RWPE1 (cell line): ENCODE measurements at regions not wholly inside any gene's neighbourhood (a gene's known extent, or its start where the extent isn't known, plus 50 kb on each side); places are given as distances from the start of the nearest gene placed in this dataset.
"Not testable (repeated sequence)": the region's sequence is repeated elsewhere in the genome, so short reads cannot be mapped to it uniquely, and the experiment has no call there.

Experiments
- CTCF ChIA-PET: fragments of 350-600 bp; sonication (Branson Sonifier 250); formaldehyde crosslinking; extraction: SDS; loops from one replicate; lab custom pipeline; 2021; lab: Yijun Ruan, JAX
- POLR2A ChIA-PET: fragments of 400-600 bp; formaldehyde crosslinking; extraction: SDS; loops from one replicate; lab custom pipeline; 2020; ENCODE audit warnings: antibody characterized with exemption; ENCODE audit not compliant: low non-redundant PET; lab: Yijun Ruan, JAX
- DNase-seq: peaks from one replicate; pipeline ENCODE4 v3.0.0; 2012; ENCODE audit warnings: low spot score
- H3K27ac ChIP-seq: fragments of 450-650 bp; 2 replicates; pipeline ENCODE4 v1.5.1; 2017
- CTCF ChIP-seq: fragments of 450-650 bp; conservative IDR thresholded peaks from 2 replicates; pipeline ENCODE4 v1.5.1; 2017; ENCODE audit warnings: low read depth, mild to moderate bottlenecking

- DNase-seq, CTCF ChIA-PET, H3K27ac ChIP-seq, POLR2A ChIA-PET: not testable (repeated sequence)
Measured at GRCh38 chr15:24139622-24140021, 452.5 kb upstream of the NDN start.

GRCh38 chr15:24145070-24145469 lies 458.0 kb upstream of the NDN start:
- DNase-seq, POLR2A ChIA-PET, H3K27ac ChIP-seq, CTCF ChIA-PET: not testable (repeated sequence)

- CTCF ChIA-PET = no interaction called here
- DNase-seq = no peak
- POLR2A ChIA-PET = no interaction called here
- no peak for TF ChIP-seq CTCF
- H3K27ac ChIP-seq = no peak overlapping the region
Measured at GRCh38 chr15:24146251-24146650, 459.1 kb upstream of the NDN start.

GRCh38 chr15:24150542-24150941 lies 463.4 kb upstream of the NDN start:
- POLR2A ChIA-PET = no interaction called here
- CTCF ChIA-PET = no interaction called here

GRCh38 chr15:24158306-24158705 lies 471.2 kb upstream of the NDN start:
- H3K27ac ChIP-seq, CTCF ChIA-PET, DNase-seq, POLR2A ChIA-PET: not testable (repeated sequence)

More at GRCh38 chr15:24150542-24150941, 463.4 kb upstream of the NDN start:
- H3K27ac ChIP-seq = no peak overlapping the region
- DNase-seq = no peak
- no peak for TF ChIP-seq CTCF

- POLR2A ChIA-PET, H3K27ac ChIP-seq, DNase-seq, CTCF ChIA-PET: not testable (repeated sequence)
Measured at GRCh38 chr15:24165512-24165911, 478.4 kb upstream of the NDN start.

- H3K27ac ChIP-seq, POLR2A ChIA-PET, CTCF ChIA-PET, DNase-seq: not testable (repeated sequence)
Measured at GRCh38 chr15:24202297-24202696, 473.3 kb upstream of the NPAP1 start.

- DNase-seq, H3K27ac ChIP-seq, CTCF ChIA-PET, POLR2A ChIA-PET: not testable (repeated sequence)
Measured at GRCh38 chr15:24211742-24212476, 463.7 kb upstream of the NPAP1 start.

- CTCF ChIA-PET = no interaction called here
- POLR2A ChIA-PET = no interaction called here
- no peak for TF ChIP-seq CTCF
- no peak overlapping the region for H3K27ac ChIP-seq
- DNase-seq = no peak
Measured at GRCh38 chr15:24223739-24224138, 451.8 kb upstream of the NPAP1 start.

GRCh38 chr15:24224161-24224560 lies 451.4 kb upstream of the NPAP1 start:
- ChIA-PET POLR2A (no interaction called here), CTCF (no interaction called here)
- no peak for TF ChIP-seq CTCF
- no peak overlapping the region for H3K27ac ChIP-seq
- no peak for DNase-seq

GRCh38 chr15:24228922-24229321 lies 446.7 kb upstream of the NPAP1 start:
- DNase-seq, H3K27ac ChIP-seq, POLR2A ChIA-PET, CTCF ChIA-PET: not testable (repeated sequence)

GRCh38 chr15:24233134-24233533 lies 442.4 kb upstream of the NPAP1 start:
- DNase-seq, H3K27ac ChIP-seq, CTCF ChIA-PET, POLR2A ChIA-PET: not testable (repeated sequence)

- CTCF ChIA-PET, DNase-seq, H3K27ac ChIP-seq, POLR2A ChIA-PET: not testable (repeated sequence)
Measured at GRCh38 chr15:24240580-24240979, 435.0 kb upstream of the NPAP1 start.
